Gastroesophageal sphincter (tissue), 4 donors: ENCODE measurements at regions not wholly inside any gene's neighbourhood (a gene's known extent, or its start where the extent isn't known, plus 50 kb on each side); places are given as distances from the start of the nearest gene placed in this dataset.
"Not testable (repeated sequence)": the region's sequence is repeated elsewhere in the genome, so short reads cannot be mapped to it uniquely, and the experiment has no call there.

Source experiments
- ATAC-seq: fragments of 150-250 bp; one replicate; pipeline ENCODE4 v1.9.1; 2016; ENCODE audit warnings: mild to moderate bottlenecking, moderate library complexity
- H3K27ac ChIP-seq, 4 donors: fragments of 200-600 bp; sonication (generic) in 3 of 4; 1 replicate in 3 of 4; 2 replicates in 1 of 4; pipeline ENCODE4 v1.5.1; 2016 to 2019
- H3K27me3 ChIP-seq: fragments of 200-600 bp; sonication (generic); one replicate; pipeline ENCODE4 v1.5.1; 2019
- H3K36me3 ChIP-seq, 2 donors: fragments of 200-600 bp; sonication (generic); one replicate each; pipeline ENCODE4 v1.5.1; 2019; ENCODE audit warnings: control low read depth in 1 of 2
- H3K4me1 ChIP-seq, 3 donors: fragments of 200-600 bp; sonication (generic); 1 replicate in 2 of 3; 2 replicates in 1 of 3; pipeline ENCODE4 v1.5.1; 2016 to 2019; ENCODE audit warnings: control low read depth in 2 of 3
- H3K4me3 ChIP-seq, 2 donors: fragments of 200-600 bp; sonication (generic); one replicate each; pipeline ENCODE4 v1.5.1; 2019; ENCODE audit warnings: mild to moderate bottlenecking in 1 of 2, moderate library complexity in 1 of 2
- H3K9me3 ChIP-seq, 3 donors: fragments of 200-600 bp; sonication (generic); one replicate each; pipeline ENCODE4 v1.5.1; 2017 to 2019; ENCODE audit warnings: control low read depth in 2 of 3
- EP300 ChIP-seq: sonication (generic); formaldehyde crosslinking; IDR thresholded peaks from one replicate; pipeline ENCODE4 v1.6.1; 2017; ENCODE audit warnings: antibody characterized with exemption, mild to moderate bottlenecking
- POLR2A ChIP-seq, 2 donors: fragments of 450-650 bp; IDR thresholded peaks; one replicate each; pipeline ENCODE4 v1.6.1; 2017; ENCODE audit warnings: antibody characterized with exemption in 2 of 2, mild to moderate bottlenecking in 2 of 2, moderate library complexity in 1 of 2
- POLR2AphosphoS5 ChIP-seq: sonication (generic); formaldehyde crosslinking; IDR thresholded peaks from one replicate; pipeline ENCODE4 v1.6.1; 2017; ENCODE audit warnings: antibody characterized with exemption
- whole genome bisulfite sequencing, 2 donors: methylation state at CpG; one replicate each; pipeline ENCODE4 v1.1.5; 2018; ENCODE audit warnings: low coverage in 1 of 2; 5-methylcytosine and 5-hydroxymethylcytosine counted together
- TF ChIP-seq, protein P1 (sequence below), 4 experiments: fragments of 200-600 bp in 2 of 4; fragments of 450-650 bp in 2 of 4; sonication (generic) in 1 of 4; IDR thresholded peaks; one replicate each; pipeline ENCODE4 v1.5.1; 2017 to 2019; ENCODE audit warnings: antibody characterized with exemption in 4 of 4, mild to moderate bottlenecking in 2 of 4, moderate library complexity in 2 of 4

DNA sequence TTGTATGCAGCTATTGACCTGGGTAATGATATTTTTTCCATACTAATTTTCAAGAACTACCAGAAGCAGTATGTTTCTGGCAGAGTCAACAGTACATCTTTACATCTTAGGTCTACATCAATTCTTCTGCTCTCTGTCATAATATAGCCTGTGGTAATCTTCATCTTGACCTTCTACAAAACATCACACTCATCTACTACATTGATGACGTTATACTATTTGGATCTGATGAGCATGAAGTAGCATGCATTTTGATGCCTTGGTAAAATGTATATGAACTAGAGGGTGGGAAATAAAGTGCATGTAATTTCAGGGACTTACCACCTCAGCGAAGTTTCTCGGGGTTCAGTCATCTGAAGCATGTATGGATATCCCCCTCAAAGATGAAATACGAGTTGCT lies 629.7 kb upstream of the SGCD start:
- WGBS, 2 donors = 75 to 90% methylated on average over 2 to 4 of the region's 4 CpGs
- no peaks in the 10 kb centered on the region for H3K4me1 ChIP-seq
- no peaks in the 10 kb centered on the region for H3K27me3 ChIP-seq
- H3K9me3 ChIP-seq = peaks cover 0 to 8% (median 0%) of the 10 kb centered on the region in 3 donors
- no peaks in the 10 kb centered on the region for H3K36me3 ChIP-seq
- H3K4me3 ChIP-seq = no peak overlapping the region
- ATAC-seq = no peak
- no peak overlapping the region for H3K27ac ChIP-seq
- no peak for TF ChIP-seq EP300
- TF ChIP-seq POLR2A (IDR thresholded peaks at IDR 0.05) = no peak
- TF ChIP-seq, protein P1, sequence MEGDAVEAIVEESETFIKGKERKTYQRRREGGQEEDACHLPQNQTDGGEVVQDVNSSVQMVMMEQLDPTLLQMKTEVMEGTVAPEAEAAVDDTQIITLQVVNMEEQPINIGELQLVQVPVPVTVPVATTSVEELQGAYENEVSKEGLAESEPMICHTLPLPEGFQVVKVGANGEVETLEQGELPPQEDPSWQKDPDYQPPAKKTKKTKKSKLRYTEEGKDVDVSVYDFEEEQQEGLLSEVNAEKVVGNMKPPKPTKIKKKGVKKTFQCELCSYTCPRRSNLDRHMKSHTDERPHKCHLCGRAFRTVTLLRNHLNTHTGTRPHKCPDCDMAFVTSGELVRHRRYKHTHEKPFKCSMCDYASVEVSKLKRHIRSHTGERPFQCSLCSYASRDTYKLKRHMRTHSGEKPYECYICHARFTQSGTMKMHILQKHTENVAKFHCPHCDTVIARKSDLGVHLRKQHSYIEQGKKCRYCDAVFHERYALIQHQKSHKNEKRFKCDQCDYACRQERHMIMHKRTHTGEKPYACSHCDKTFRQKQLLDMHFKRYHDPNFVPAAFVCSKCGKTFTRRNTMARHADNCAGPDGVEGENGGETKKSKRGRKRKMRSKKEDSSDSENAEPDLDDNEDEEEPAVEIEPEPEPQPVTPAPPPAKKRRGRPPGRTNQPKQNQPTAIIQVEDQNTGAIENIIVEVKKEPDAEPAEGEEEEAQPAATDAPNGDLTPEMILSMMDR (IDR thresholded peaks at IDR 0.05) = no peak
- no peak for TF ChIP-seq POLR2AphosphoS5

DNA sequence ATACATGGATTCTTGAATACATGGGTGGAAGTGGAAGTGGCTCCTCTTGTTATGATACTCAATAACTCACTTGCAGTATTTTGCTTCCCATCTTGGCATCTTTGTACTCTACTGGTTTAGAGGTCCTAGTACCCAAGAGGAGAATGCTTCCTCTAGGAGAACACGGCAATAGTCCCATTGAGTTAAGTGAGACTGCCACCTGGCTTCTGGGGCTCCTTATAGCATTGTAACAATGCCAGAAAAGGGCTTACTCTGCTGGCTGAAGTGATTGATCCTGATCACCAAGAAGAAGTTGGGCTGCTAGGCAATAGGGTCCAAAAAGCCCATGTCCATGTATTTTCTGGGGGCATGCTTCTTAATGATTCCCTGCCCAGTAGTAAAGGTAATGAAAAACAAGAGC lies 627.6 kb upstream of the SGCD start:
- Histone ChIP-seq H3K27ac (no peak overlapping the region), H3K36me3 (no peaks in the 10 kb centered on the region), H3K9me3 (peaks cover 0 to 8% (median 0%) of the 10 kb centered on the region in 3 donors), H3K4me3 (no peak overlapping the region), H3K27me3 (no peaks in the 10 kb centered on the region), H3K4me1 (no peaks in the 10 kb centered on the region)
- TF ChIP-seq POLR2AphosphoS5 (no peak), POLR2A (IDR thresholded peaks at IDR 0.05) (no peak), EP300 (no peak)
- TF ChIP-seq, protein P1 (IDR thresholded peaks at IDR 0.05) = no peak
- no peak for ATAC-seq
- WGBS, 2 donors = 43 to 83% methylated on average over 1 of the region's 1 CpG

DNA sequence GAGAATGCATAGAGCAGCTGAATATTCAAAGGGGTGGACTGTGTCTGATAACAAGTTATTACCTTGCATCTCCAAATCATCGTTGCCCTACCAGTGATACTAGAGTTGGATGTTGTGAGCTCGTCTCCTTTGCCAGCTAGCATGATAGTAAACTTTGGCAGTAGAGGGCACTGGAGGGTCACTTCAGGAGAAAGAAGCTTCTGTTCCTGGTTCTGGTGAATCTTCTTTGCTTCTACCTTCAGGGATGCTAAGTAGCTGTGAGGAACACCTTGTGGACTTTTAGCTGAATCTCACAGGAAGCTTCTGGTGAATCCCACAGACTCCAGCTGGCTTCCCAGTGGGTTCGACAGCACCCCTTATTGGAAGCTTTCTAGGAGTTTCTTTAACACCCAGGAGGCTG lies 626.6 kb upstream of the SGCD start:
- no peak for ATAC-seq

DNA sequence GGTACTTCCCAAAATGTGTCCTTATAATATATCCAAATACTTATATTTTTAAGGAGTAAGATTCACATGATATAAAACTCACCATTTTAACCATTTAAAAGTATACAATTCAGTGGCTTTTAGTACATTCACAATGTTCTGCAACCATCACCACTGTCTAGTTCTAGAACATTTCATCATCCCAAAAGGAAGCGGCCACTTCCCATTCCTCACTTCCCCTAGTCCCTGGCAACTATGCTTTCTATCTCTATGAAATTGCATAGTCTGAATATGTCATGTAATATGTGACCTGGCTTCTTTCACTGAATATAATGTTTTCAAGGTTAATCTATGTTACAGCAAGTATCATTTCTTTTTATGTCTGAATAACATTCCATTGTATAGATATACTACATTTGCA lies 615.1 kb upstream of the SGCD start:
- Histone ChIP-seq H3K9me3 (no peaks in the 10 kb centered on the region), H3K4me3 (no peak overlapping the region), H3K4me1 (no peaks in the 10 kb centered on the region), H3K27ac (no peak overlapping the region), H3K36me3 (no peaks in the 10 kb centered on the region), H3K27me3 (no peaks in the 10 kb centered on the region)
- ATAC-seq = no peak
- 91 to 100% methylated on average over 1 of the region's 1 CpG for WGBS, 2 donors
- TF ChIP-seq POLR2A (IDR thresholded peaks at IDR 0.05) (no peak), EP300 (no peak), POLR2AphosphoS5 (no peak)
- TF ChIP-seq, protein P1 (IDR thresholded peaks at IDR 0.05) = no peak

More for the DNA sequence above, 626.6 kb upstream of the SGCD start:
- H3K9me3 ChIP-seq = peaks cover 0 to 8% (median 0%) of the 10 kb centered on the region in 3 donors
- no peaks in the 10 kb centered on the region for H3K36me3 ChIP-seq
- H3K4me3 ChIP-seq = no peak overlapping the region
- no peaks in the 10 kb centered on the region for H3K4me1 ChIP-seq
- no peak overlapping the region for H3K27ac ChIP-seq
- no peaks in the 10 kb centered on the region for H3K27me3 ChIP-seq
- 31 to 32% methylated on average over 3 of the region's 3 CpGs for WGBS, 2 donors
- TF ChIP-seq, protein P1 (IDR thresholded peaks at IDR 0.05) = no peak
- TF ChIP-seq POLR2AphosphoS5 (no peak), POLR2A (IDR thresholded peaks at IDR 0.05) (no peak), EP300 (no peak)

DNA sequence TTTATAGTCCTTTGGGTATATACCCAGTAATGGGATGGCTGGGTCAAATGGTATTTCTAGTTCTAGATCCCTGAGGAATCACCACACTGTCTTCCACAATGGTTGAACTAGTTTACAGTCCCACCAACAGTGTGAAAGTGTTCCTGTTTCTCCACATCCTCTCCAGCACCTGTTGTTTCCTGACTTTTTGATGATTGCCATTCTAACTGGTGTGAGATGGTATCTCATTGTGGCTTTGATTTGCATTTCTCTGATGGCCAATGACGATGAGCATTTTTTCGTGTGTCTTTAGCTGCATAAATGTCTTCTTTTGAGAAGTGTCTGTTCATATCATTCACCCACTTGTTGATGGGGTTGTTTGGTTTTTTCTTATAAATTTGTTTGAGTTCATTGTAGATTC lies 612.5 kb upstream of the SGCD start:
- not testable (repeated sequence) for H3K9me3 ChIP-seq, H3K4me3 ChIP-seq
- WGBS, 2 donors = 66 to 81% methylated on average over 2 of the region's 2 CpGs

More for the DNA sequence above, 612.5 kb upstream of the SGCD start:
- not testable (repeated sequence) for H3K36me3 ChIP-seq, H3K27ac ChIP-seq, H3K4me1 ChIP-seq, H3K27me3 ChIP-seq, ATAC-seq
